ENCODE measurements at regions not wholly inside any gene's neighbourhood (a gene's known extent, or its start where the extent isn't known, plus 50 kb on each side); places are given as distances from the start of the nearest gene placed in this dataset.

DNA sequence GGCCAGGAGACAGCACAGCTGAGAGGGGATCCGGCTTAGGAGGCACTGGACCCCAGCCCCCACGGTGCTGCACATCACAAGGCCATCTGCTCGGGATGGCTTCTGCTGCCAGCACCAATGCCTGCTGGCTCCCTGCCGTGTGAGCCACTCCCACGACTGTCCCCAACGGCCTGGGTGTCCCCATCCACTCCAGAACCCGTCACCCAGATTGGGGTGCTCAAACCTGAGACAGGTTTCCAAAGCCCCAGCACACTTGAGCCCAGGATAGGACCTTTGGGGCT, 102.4 kb downstream of the RFLNA start:
- H3K9me3 ChIP-seq (ENCODE audit: control insufficient read depth, low read depth, low read length) = no peaks in the 10 kb centered on the region
- TF ChIP-seq CTCF (conservative IDR thresholded peaks at IDR 0.05) = no peak
- Mint-ChIP-seq H3K4me1 (peaks cover 13 to 30% of the 10 kb centered on the region in 2 experiments), H3K36me3 (ENCODE audit: insufficient read depth in 1 of 3, low read depth in 3 of 3) (peaks cover 23 to 73% (median 62%) of the 10 kb centered on the region in 3 experiments; a peak in 6 of 7 replicates), H3K9me3 (no peaks in the 10 kb centered on the region), H3K27me3 (ENCODE audit: low read depth) (no peaks in the 10 kb centered on the region; the same call in 1 of the 2 replicates), H3K27ac (no peak overlapping the region), H3K4me3 (no peak overlapping the region)
- no peak overlapping the region for H3T11ph ChIP-seq (ENCODE audit: low read length)
- no peak overlapping the region for H3K4me2 ChIP-seq (ENCODE audit: insufficient read depth, insufficient read length, low read length)
- no peak overlapping the region for H2BK120ac ChIP-seq (ENCODE audit: low read depth, low read length, poor library complexity, severe bottlenecking)
- no peak overlapping the region for H2BK12ac ChIP-seq (ENCODE audit: insufficient read length, low read depth, low read length)
- no peak overlapping the region for H4K8ac ChIP-seq (replicated peaks; ENCODE audit: insufficient read length, low read depth, low read length)
- no CpG with 5 or more reads among the region's 7 CpGs for WGBS (ENCODE audit: extremely low coverage, insufficient read length, low lambda C conversion rate)
- H3K14ac ChIP-seq (ENCODE audit: insufficient read depth, low read length) = no peak overlapping the region
- H3K23me2 ChIP-seq (ENCODE audit: insufficient read length, low read depth, low read length, poor library complexity, severe bottlenecking) = no peaks in the 10 kb centered on the region
- no peaks in the 10 kb centered on the region for H3K79me1 ChIP-seq (ENCODE audit: insufficient read depth, low read depth, low read length, poor library complexity, severe bottlenecking)
- H3K27ac ChIP-seq (ENCODE audit: insufficient read length, low read depth, low read length) = no peak overlapping the region
- H3K56ac ChIP-seq (ENCODE audit: insufficient read length, low read depth, low read length) = no peak overlapping the region
- H4K5ac ChIP-seq (ENCODE audit: insufficient read length, low read depth, low read length) = no peak overlapping the region
- no peaks in the 10 kb centered on the region for H3K4me1 ChIP-seq (ENCODE audit: insufficient read depth, low read length)
- no peak overlapping the region for H2BK5ac ChIP-seq (ENCODE audit: insufficient read length, low read length)
- no peak overlapping the region for H3K18ac ChIP-seq (ENCODE audit: insufficient read length, low read depth, low read length)
- no peak overlapping the region for H2AK5ac ChIP-seq (ENCODE audit: insufficient read length, low read length)
- no peak overlapping the region for H2BK15ac ChIP-seq (ENCODE audit: low read depth, low read length)
- no peaks in the 10 kb centered on the region for H3K27me3 ChIP-seq (ENCODE audit: insufficient read depth, low read length)
- no peak overlapping the region for H2BK20ac ChIP-seq (ENCODE audit: low read depth, low read length, poor library complexity, severe bottlenecking)
- no peak overlapping the region for H3K9ac ChIP-seq (ENCODE audit: extremely low read depth, insufficient read length, low read length)
- no peaks in the 10 kb centered on the region for H3K79me2 ChIP-seq (ENCODE audit: insufficient read depth, low read length)
- H3K4ac ChIP-seq (ENCODE audit: low read depth, low read length) = no peak overlapping the region
- no peak overlapping the region for H2AFZ ChIP-seq (ENCODE audit: low read length)
- no peaks in the 10 kb centered on the region for H4K20me1 ChIP-seq (ENCODE audit: control insufficient read depth, insufficient read depth, insufficient read length)
- DNase-seq = no peak
- H3K23ac ChIP-seq (ENCODE audit: insufficient read length, low read depth, low read length) = no peak overlapping the region
- H4K91ac ChIP-seq (ENCODE audit: insufficient read length, low read depth, low read length) = no peak overlapping the region

Data from H9 (cell line).